IPS-NIHi11 (cell line): ENCODE measurements at regions not wholly inside any gene's neighbourhood (a gene's known extent, or its start where the extent isn't known, plus 50 kb on each side); places are given as distances from the start of the nearest gene placed in this dataset.
A peak's percentile ranks its signal among the peaks of the same experiment; 100 is the strongest.

Experiments
- DNase-seq: peaks from one replicate; pipeline ENCODE4 v3.0.0; 2012; ENCODE audit warnings: mixed read lengths, low spot score

GRCh38 chr6:112800439-112800838 is 453.3 kb downstream of the RFPL4B start:
- DNase-seq: no peak

GRCh38 chr6:112800916-112801315 is 453.8 kb downstream of the RFPL4B start:
- no peak for DNase-seq

GRCh38 chr6:112801468-112802080 is 454.4 kb downstream of the RFPL4B start:
- no peak for DNase-seq

- no peak for DNase-seq
These were observed 455.0 kb downstream of the RFPL4B start for GRCh38 chr6:112802144-112802543.

GRCh38 chr6:112804638-112805330 is 457.7 kb downstream of the RFPL4B start:
- no peak for DNase-seq

GRCh38 chr6:112806163-112806865 is 459.2 kb downstream of the RFPL4B start:
- no peak for DNase-seq

GRCh38 chr6:112821476-112821875 is 474.3 kb downstream of the RFPL4B start:
- no peak for DNase-seq

GRCh38 chr6:112822769-112823168 is 475.6 kb downstream of the RFPL4B start:
- DNase-seq: no peak

GRCh38 chr6:112827793-112828192 is 480.7 kb downstream of the RFPL4B start:
- DNase-seq: no peak

- no peak for DNase-seq
These were observed 483.9 kb downstream of the RFPL4B start for GRCh38 chr6:112831022-112831421.

- peak; percentile 5 for DNase-seq
These were observed 486.5 kb downstream of the RFPL4B start for GRCh38 chr6:112833581-112834131.

- no peak for DNase-seq
These were observed 487.9 kb downstream of the RFPL4B start for GRCh38 chr6:112835078-112835477.

GRCh38 chr6:112839525-112839961 is 492.4 kb downstream of the RFPL4B start:
- DNase-seq: no peak

- no peak for DNase-seq
These were observed 494.6 kb downstream of the RFPL4B start for GRCh38 chr6:112841553-112842329.

GRCh38 chr6:112842330-112842685 is 495.2 kb downstream of the RFPL4B start:
- no peak for DNase-seq

- no peak for DNase-seq
These were observed 499.6 kb downstream of the RFPL4B start for GRCh38 chr6:112846681-112847080.

GRCh38 chr6:112851146-112851545 is 504.0 kb downstream of the RFPL4B start:
- no peak for DNase-seq

- no peak for DNase-seq
These were observed 506.0 kb downstream of the RFPL4B start for GRCh38 chr6:112853162-112853561.

- no peak for DNase-seq
These were observed 516.6 kb downstream of the RFPL4B start for GRCh38 chr6:112863753-112864152.

GRCh38 chr6:112865131-112865530 is 518.0 kb downstream of the RFPL4B start:
- DNase-seq: no peak

- no peak for DNase-seq
These were observed 527.8 kb downstream of the RFPL4B start for GRCh38 chr6:112874881-112875280.
